ENCODE measurements at regions not wholly inside any gene's neighbourhood (a gene's known extent, or its start where the extent isn't known, plus 50 kb on each side); places are given as distances from the start of the nearest gene placed in this dataset.
A peak's percentile ranks its signal among the peaks of the same experiment; 100 is the strongest.

DNA sequence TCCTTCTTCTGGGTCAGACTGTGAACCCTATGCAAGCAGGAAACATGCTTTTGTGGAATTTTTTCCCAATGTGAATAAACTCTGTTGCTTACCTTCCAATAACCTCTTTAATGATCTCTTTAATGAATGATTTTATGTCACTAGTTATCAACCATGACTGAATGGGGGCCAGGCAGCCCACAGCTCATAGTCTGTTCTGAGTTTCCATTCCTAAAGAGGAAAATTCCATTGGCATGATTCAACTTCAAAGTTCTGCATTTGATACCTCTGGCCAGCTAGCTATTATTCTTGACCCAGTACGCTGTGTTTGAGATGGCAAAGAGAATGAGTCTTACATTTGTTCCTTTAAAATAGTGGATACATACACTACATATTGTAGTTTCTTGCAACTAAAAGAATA, 867.8 kb upstream of the CELF2 start:
- no CpG with 5 or more reads among the region's 1 CpG for WGBS (ENCODE audit: insufficient coverage)
- Histone ChIP-seq H3K36me3 (ENCODE audit: control insufficient read depth, insufficient read depth, low read length) (no peaks in the 10 kb centered on the region), H3K4me3 (ENCODE audit: low read depth, low read length) (no peak overlapping the region), H3K27ac (ENCODE audit: low read depth, low read length) (no peak overlapping the region), H3K4me1 (ENCODE audit: control insufficient read depth, insufficient read depth, low read length) (no peaks in the 10 kb centered on the region), H3K27me3 (ENCODE audit: control insufficient read depth, insufficient read depth, low read length) (no peaks in the 10 kb centered on the region), H3K9me3 (ENCODE audit: control insufficient read depth, insufficient read depth, low read length) (no peaks in the 10 kb centered on the region)
- DNase-seq (ENCODE audit: low read depth in 4 of 6, low spot score in 6 of 6): no peak

DNA sequence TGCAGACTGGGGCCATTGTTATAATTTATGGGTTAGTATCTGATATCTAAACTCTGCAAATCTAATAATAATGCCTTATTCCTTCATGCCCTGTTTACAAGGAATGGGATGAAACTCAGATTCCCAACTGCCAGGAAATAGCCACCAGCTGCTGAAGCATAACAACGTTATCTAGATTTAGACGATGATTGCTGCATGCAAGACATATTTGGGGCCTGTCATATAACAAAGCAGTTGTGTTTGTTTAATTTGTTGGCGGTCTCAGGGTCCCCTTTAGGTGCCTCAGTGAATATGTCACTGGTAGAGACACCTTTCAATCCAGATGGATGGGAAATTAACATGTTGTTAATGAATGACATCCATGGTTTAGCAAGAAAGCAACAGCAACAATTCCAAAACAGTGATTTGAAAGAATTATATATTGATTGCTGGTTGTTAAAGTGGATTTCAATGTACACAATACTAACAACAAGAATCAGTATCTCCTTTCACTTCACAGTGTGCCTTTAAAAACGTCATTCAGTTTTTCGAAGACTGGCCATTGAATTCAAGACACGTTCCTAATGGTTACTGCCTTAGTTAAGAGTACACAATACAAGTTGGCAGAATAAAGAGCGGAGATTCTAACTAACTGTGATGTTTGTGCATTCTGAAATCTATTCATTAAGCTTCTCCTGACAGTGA, 860.6 kb upstream of the CELF2 start:
- no peak overlapping the region for H3K4me3 ChIP-seq (ENCODE audit: low read depth, low read length)

DNA sequence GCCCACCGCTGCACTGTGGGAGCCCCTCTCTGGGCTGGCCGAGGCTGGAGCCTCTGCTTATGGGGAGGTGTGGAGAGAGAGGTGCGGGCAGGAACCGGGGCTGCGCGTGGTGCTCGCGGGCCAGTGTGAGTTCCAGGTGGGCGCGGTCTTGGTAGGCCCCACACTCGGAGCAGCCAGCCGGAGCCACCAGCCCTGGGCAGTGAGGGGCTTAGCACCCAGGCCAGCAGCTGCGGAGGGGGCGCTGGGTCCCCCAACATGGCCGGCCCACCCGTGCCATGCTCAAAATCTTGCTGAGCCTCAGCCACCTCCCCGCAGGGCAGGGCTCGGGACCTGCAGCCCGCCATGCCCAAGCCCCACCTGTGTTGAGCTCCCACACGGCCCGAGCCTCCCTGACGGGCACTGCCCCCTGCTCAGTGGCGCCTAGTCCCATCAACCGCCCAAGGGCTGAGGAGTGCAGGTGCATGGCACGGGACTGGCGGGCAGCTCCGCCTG, 856.8 kb upstream of the CELF2 start:
- no peak for DNase-seq (ENCODE audit: low read depth in 4 of 6, low spot score in 6 of 6)
- Histone ChIP-seq H3K4me3 (ENCODE audit: low read depth, low read length) (no peak overlapping the region), H3K27ac (ENCODE audit: low read depth, low read length) (no peak overlapping the region), H3K27me3 (ENCODE audit: control insufficient read depth, insufficient read depth, low read length) (no peaks in the 10 kb centered on the region), H3K9me3 (ENCODE audit: control insufficient read depth, insufficient read depth, low read length) (no peaks in the 10 kb centered on the region), H3K4me1 (ENCODE audit: control insufficient read depth, insufficient read depth, low read length) (no peaks in the 10 kb centered on the region), H3K36me3 (ENCODE audit: control insufficient read depth, insufficient read depth, low read length) (no peaks in the 10 kb centered on the region)
- 98% methylated on average over 27 of the region's 27 CpGs for WGBS (ENCODE audit: insufficient coverage)

More for the DNA sequence above, 860.6 kb upstream of the CELF2 start:
- WGBS (ENCODE audit: insufficient coverage): 41% methylated on average over 2 of the region's 7 CpGs
- Histone ChIP-seq H3K4me1 (ENCODE audit: control insufficient read depth, insufficient read depth, low read length) (no peaks in the 10 kb centered on the region), H3K27me3 (ENCODE audit: control insufficient read depth, insufficient read depth, low read length) (no peaks in the 10 kb centered on the region), H3K9me3 (ENCODE audit: control insufficient read depth, insufficient read depth, low read length) (no peaks in the 10 kb centered on the region), H3K27ac (ENCODE audit: low read depth, low read length) (no peak overlapping the region), H3K36me3 (ENCODE audit: control insufficient read depth, insufficient read depth, low read length) (no peaks in the 10 kb centered on the region)
- peak in 3 of 6 donors; percentile 7 to 66 (median 48) for DNase-seq (ENCODE audit: low read depth in 4 of 6, low spot score in 6 of 6)

DNA sequence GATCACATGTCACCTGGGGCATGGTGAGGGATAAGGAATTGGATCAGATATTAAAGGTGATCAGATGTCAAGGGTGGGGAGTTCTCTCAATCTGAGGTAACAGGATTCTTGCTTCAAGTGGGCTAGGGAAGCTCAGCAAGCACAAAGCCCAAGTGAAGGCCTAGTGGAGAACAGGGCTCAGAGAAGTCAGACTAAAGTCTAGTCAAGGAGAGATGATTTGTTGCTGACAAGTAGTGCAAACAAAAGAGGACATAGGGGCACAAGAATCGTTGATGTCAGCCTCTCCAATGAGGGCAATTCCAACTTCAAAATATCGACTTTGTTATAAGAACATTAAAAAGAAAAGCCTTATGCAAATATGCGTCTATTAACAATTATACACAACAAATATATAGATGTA, 852.8 kb upstream of the CELF2 start:
- H3K27me3 ChIP-seq (ENCODE audit: control insufficient read depth, insufficient read depth, low read length): no peaks in the 10 kb centered on the region
- no peaks in the 10 kb centered on the region for H3K36me3 ChIP-seq (ENCODE audit: control insufficient read depth, insufficient read depth, low read length)
- no peaks in the 10 kb centered on the region for H3K4me1 ChIP-seq (ENCODE audit: control insufficient read depth, insufficient read depth, low read length)
- H3K27ac ChIP-seq (ENCODE audit: low read depth, low read length): no peak overlapping the region
- H3K4me3 ChIP-seq (ENCODE audit: low read depth, low read length): no peak overlapping the region
- no peaks in the 10 kb centered on the region for H3K9me3 ChIP-seq (ENCODE audit: control insufficient read depth, insufficient read depth, low read length)
- WGBS (ENCODE audit: insufficient coverage): no CpG with 5 or more reads among the region's 3 CpGs
- no peak for DNase-seq (ENCODE audit: low read depth in 4 of 6, low spot score in 6 of 6)

DNA sequence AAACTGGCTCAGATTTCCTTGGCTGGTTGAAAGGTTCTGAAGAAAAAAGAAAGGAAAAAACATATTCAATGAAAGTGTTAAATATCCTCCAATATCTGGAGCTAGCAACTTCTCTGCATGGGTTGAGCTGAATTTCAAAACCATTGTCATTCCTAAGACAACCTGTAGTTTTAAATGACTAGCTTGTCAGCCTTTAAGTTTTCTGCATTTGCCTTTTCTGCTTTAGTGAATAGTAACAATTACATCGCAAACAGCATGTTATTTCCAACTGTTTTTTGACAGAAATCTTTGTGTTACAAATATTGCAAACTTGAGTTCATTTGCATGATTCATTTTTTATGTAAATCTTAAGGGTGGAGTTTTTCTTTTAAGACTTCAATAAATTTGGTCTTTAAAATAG, 852.3 kb upstream of the CELF2 start:
- Histone ChIP-seq H3K4me1 (ENCODE audit: control insufficient read depth, insufficient read depth, low read length) (no peaks in the 10 kb centered on the region), H3K27ac (ENCODE audit: low read depth, low read length) (no peak overlapping the region), H3K4me3 (ENCODE audit: low read depth, low read length) (no peak overlapping the region), H3K27me3 (ENCODE audit: control insufficient read depth, insufficient read depth, low read length) (no peaks in the 10 kb centered on the region), H3K9me3 (ENCODE audit: control insufficient read depth, insufficient read depth, low read length) (no peaks in the 10 kb centered on the region), H3K36me3 (ENCODE audit: control insufficient read depth, insufficient read depth, low read length) (no peaks in the 10 kb centered on the region)
- no peak for DNase-seq (ENCODE audit: low read depth in 4 of 6, low spot score in 6 of 6)
- no CpG with 5 or more reads among the region's 1 CpG for WGBS (ENCODE audit: insufficient coverage)

DNA sequence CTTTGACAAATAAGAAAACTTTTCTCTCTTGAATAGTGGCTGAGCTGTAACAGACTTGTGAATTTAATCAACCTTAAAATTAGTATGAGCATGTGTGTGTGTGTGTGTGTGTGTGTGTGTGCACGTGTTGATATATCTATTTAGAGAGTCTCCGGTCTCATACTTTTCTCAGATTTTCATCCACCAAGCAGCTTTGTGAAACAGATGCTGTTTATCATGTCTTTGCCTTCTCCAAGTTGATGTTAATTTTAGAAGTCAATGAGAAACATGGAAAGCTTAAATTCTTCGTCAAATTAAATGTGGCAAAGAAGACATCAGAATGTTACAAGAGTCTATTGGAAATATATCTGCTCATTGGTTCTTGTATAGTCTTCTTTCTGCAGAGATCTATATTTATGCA, 839.2 kb upstream of the CELF2 start:
- Histone ChIP-seq H3K27ac (ENCODE audit: low read depth, low read length) (no peak overlapping the region), H3K27me3 (ENCODE audit: control insufficient read depth, insufficient read depth, low read length) (no peaks in the 10 kb centered on the region), H3K4me3 (ENCODE audit: low read depth, low read length) (no peak overlapping the region), H3K36me3 (ENCODE audit: control insufficient read depth, insufficient read depth, low read length) (no peaks in the 10 kb centered on the region), H3K4me1 (ENCODE audit: control insufficient read depth, insufficient read depth, low read length) (no peaks in the 10 kb centered on the region), H3K9me3 (ENCODE audit: control insufficient read depth, insufficient read depth, low read length) (no peaks in the 10 kb centered on the region)
- DNase-seq (ENCODE audit: low read depth in 4 of 6, low spot score in 6 of 6): peak in 1 of 6 donors; percentile 90
- no CpG with 5 or more reads among the region's 3 CpGs for WGBS (ENCODE audit: insufficient coverage)

DNA sequence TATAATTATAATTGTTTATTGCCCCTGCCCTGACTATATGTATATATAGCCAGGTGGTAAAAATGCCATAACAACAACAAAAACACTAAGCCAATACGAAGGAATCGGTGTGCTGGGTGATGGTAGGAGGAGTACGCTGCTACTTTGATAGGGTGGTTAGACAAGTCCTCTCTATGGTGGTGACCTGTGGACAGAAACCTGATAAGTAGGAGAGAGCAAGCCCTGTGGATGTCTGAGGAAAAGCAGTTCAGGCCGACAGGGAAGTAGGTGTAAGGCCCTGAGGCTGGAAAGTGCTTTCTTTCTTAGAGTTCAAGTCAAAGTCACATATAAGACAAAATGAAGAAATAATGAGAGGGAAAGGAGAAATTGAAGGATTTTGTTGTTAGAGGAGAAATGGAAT, 823.8 kb upstream of the CELF2 start:
- Histone ChIP-seq H3K27ac (ENCODE audit: low read depth, low read length) (no peak overlapping the region), H3K27me3 (ENCODE audit: control insufficient read depth, insufficient read depth, low read length) (no peaks in the 10 kb centered on the region), H3K4me3 (ENCODE audit: low read depth, low read length) (no peak overlapping the region), H3K36me3 (ENCODE audit: control insufficient read depth, insufficient read depth, low read length) (no peaks in the 10 kb centered on the region), H3K4me1 (ENCODE audit: control insufficient read depth, insufficient read depth, low read length) (no peaks in the 10 kb centered on the region), H3K9me3 (ENCODE audit: control insufficient read depth, insufficient read depth, low read length) (no peaks in the 10 kb centered on the region)
- DNase-seq (ENCODE audit: low read depth in 4 of 6, low spot score in 6 of 6): no peak
- 100% methylated on average over 1 of the region's 4 CpGs for WGBS (ENCODE audit: insufficient coverage)

DNA sequence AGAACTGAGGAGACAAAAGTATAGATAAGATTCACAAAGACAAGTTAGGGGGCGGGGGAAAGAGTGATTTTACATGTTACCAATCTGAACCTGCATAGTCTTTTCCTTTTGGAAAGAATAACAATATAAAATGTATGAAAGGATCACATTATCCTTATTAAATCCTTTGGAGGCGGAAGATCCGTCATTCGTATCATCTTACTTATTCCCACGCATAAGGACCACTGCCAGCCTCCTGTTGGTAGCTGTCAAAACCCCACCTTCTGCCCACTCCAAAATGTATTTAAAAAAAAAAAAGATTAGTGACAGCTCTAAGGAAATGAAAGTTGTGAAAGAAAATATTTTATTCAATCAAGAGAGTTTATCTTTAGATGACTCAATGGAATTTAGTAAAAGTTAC, 821.0 kb upstream of the CELF2 start:
- Histone ChIP-seq H3K36me3 (ENCODE audit: control insufficient read depth, insufficient read depth, low read length) (no peaks in the 10 kb centered on the region), H3K27ac (ENCODE audit: low read depth, low read length) (no peak overlapping the region), H3K4me1 (ENCODE audit: control insufficient read depth, insufficient read depth, low read length) (no peaks in the 10 kb centered on the region), H3K27me3 (ENCODE audit: control insufficient read depth, insufficient read depth, low read length) (no peaks in the 10 kb centered on the region), H3K9me3 (ENCODE audit: control insufficient read depth, insufficient read depth, low read length) (no peaks in the 10 kb centered on the region), H3K4me3 (ENCODE audit: low read depth, low read length) (no peak overlapping the region)
- no CpG with 5 or more reads among the region's 5 CpGs for WGBS (ENCODE audit: insufficient coverage)
- DNase-seq (ENCODE audit: low read depth in 4 of 6, low spot score in 6 of 6): peak in 1 of 6 donors; percentile 13

DNA sequence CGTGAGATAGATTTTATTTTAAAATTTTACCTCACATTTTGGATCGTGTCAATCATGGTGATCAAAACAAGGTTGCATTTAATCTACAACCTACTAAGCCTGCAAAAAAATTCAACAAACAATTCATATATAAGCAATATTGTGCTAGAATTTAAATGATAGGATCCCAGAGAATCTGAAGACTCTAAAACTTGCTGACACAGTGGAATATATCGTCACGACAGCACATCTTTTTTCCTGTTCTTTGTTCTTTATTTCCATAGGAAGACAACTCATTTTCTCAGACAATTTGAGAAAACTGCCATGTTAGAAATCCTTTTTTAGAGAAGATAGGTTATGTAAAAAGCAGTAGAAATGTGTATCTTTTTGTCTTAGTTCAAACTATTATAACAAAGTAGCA, 820.2 kb upstream of the CELF2 start:
- H3K27me3 ChIP-seq (ENCODE audit: control insufficient read depth, insufficient read depth, low read length): no peaks in the 10 kb centered on the region
- no peak overlapping the region for H3K27ac ChIP-seq (ENCODE audit: low read depth, low read length)
- H3K4me3 ChIP-seq (ENCODE audit: low read depth, low read length): no peak overlapping the region
- H3K4me1 ChIP-seq (ENCODE audit: control insufficient read depth, insufficient read depth, low read length): no peaks in the 10 kb centered on the region
- no CpG with 5 or more reads among the region's 4 CpGs for WGBS (ENCODE audit: insufficient coverage)
- no peak for DNase-seq (ENCODE audit: low read depth in 4 of 6, low spot score in 6 of 6)
- no peaks in the 10 kb centered on the region for H3K9me3 ChIP-seq (ENCODE audit: control insufficient read depth, insufficient read depth, low read length)
- H3K36me3 ChIP-seq (ENCODE audit: control insufficient read depth, insufficient read depth, low read length): no peaks in the 10 kb centered on the region

DNA sequence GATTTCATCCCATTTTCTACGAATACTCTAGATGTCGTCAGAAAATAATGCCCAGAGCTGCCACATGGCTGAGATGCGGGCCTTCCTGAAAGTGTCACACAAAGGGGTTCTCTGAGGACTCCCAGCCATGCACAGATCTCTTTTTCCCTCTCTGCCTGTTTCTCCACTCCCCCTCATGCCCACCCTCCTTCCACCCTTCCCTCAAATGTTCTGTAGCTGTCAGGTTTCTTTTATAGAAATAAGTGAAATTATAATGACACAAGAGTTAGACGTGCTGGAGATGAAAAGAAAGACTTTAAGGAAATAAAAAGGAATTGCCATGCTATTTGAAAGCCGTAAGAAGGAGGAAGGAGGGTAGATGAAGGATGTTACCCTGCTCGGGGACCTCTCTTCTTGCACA, 819.3 kb upstream of the CELF2 start:
- 58% methylated on average over 4 of the region's 6 CpGs for WGBS (ENCODE audit: insufficient coverage)
- Histone ChIP-seq H3K36me3 (ENCODE audit: control insufficient read depth, insufficient read depth, low read length) (no peaks in the 10 kb centered on the region), H3K4me3 (ENCODE audit: low read depth, low read length) (no peak overlapping the region), H3K4me1 (ENCODE audit: control insufficient read depth, insufficient read depth, low read length) (no peaks in the 10 kb centered on the region), H3K27ac (ENCODE audit: low read depth, low read length) (no peak overlapping the region), H3K9me3 (ENCODE audit: control insufficient read depth, insufficient read depth, low read length) (no peaks in the 10 kb centered on the region), H3K27me3 (ENCODE audit: control insufficient read depth, insufficient read depth, low read length) (no peaks in the 10 kb centered on the region)
- no peak for DNase-seq (ENCODE audit: low read depth in 4 of 6, low spot score in 6 of 6)
